Ovary (tissue), 3 donors: ENCODE measurements at regions not wholly inside any gene's neighbourhood (a gene's known extent, or its start where the extent isn't known, plus 50 kb on each side); places are given as distances from the start of the nearest gene placed in this dataset.

ENCODE experiments used
- POLR2A ChIP-seq: fragments of 450-650 bp; IDR thresholded peaks from one replicate; pipeline ENCODE4 v1.6.1; 2017; ENCODE audit warnings: antibody characterized with exemption, mild to moderate bottlenecking, moderate library complexity
- TF ChIP-seq, protein P1 (sequence below), 3 donors: fragments of 450-650 bp in 2 of 3; fragments of 200-600 bp in 1 of 3; IDR thresholded peaks; one replicate each; pipeline versions ENCODE4 v1.5.1 to v1.8.0; 2016 to 2022; ENCODE audit warnings: antibody characterized with exemption in 3 of 3, mild to moderate bottlenecking in 1 of 3
- donor health status: DM: no; HTN: no; CAD: no.

DNA sequence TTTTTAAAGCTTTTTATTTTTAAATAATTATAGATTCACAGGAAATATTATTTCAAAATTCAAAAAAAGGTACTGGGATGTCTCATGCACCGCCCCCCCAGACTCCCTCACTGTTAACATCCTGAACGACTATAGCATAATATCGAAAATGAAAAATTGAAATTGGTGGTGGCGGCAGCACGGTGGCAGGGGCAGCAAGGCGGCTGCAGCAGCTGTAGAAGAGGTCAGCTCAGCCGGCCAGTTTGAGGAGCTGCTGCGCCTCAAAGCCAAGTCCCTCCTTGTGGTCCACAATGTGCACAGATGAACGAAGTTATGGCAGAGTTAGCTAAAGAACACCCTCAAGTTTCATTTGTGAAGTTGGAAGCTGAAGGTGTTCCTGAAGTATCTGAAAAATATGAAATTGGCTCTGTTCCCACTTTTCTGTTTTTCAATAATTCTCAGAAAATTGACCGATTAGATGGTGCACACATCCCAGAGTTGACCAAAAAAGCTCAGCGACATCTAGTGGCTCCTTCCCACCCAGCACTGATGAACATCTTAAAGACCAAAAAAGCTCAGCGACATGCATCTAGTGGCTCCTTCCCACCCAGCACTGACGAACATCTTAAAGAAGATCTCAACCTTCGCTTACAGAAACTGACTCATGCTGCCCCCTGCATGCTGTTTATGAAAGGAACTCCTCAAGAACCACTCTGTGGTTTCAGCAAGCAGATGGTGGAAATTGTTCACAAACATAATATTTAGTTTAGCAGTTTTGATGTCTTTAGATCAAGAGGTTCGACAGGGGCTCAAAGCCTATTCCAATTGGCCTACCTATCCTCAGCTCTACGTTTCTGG lies 100.8 kb downstream of the FAM217A start:
- TF ChIP-seq, protein P1, sequence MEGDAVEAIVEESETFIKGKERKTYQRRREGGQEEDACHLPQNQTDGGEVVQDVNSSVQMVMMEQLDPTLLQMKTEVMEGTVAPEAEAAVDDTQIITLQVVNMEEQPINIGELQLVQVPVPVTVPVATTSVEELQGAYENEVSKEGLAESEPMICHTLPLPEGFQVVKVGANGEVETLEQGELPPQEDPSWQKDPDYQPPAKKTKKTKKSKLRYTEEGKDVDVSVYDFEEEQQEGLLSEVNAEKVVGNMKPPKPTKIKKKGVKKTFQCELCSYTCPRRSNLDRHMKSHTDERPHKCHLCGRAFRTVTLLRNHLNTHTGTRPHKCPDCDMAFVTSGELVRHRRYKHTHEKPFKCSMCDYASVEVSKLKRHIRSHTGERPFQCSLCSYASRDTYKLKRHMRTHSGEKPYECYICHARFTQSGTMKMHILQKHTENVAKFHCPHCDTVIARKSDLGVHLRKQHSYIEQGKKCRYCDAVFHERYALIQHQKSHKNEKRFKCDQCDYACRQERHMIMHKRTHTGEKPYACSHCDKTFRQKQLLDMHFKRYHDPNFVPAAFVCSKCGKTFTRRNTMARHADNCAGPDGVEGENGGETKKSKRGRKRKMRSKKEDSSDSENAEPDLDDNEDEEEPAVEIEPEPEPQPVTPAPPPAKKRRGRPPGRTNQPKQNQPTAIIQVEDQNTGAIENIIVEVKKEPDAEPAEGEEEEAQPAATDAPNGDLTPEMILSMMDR (IDR thresholded peaks at IDR 0.05) = peak in 1 of 3 donors; percentile 38
- no peak for TF ChIP-seq POLR2A
